Renal pelvis (tissue), 1 donor: ENCODE measurements at regions not wholly inside any gene's neighbourhood (a gene's known extent, or its start where the extent isn't known, plus 50 kb on each side); places are given as distances from the start of the nearest gene placed in this dataset.
"Not testable (repeated sequence)": the region's sequence is repeated elsewhere in the genome, so short reads cannot be mapped to it uniquely, and the experiment has no call there.

Experiments
- DNase-seq: peaks from one replicate; pipeline ENCODE4 v3.0.0-alpha.2; 2013

GRCh38 chr10:118805146-118805545 lies 50.4 kb upstream of the CACUL1 start:
- DNase-seq: no peak

GRCh38 chr10:118807512-118808305 lies 52.9 kb upstream of the CACUL1 start:
- DNase-seq: no peak

GRCh38 chr10:118808601-118809356 lies 54.0 kb upstream of the CACUL1 start:
- no peak for DNase-seq

- no peak for DNase-seq
These were observed 54.8 kb upstream of the CACUL1 start for GRCh38 chr10:118809357-118810220.

GRCh38 chr10:118810796-118811505 lies 56.2 kb upstream of the CACUL1 start:
- DNase-seq: no peak

- DNase-seq: no peak
These were observed 57.1 kb upstream of the CACUL1 start for GRCh38 chr10:118811675-118812392.

GRCh38 chr10:118812393-118812740 lies 57.6 kb upstream of the CACUL1 start:
- DNase-seq: no peak

- DNase-seq: not testable (repeated sequence)
These were observed 58.2 kb upstream of the CACUL1 start for GRCh38 chr10:118813001-118813400.

GRCh38 chr10:118816471-118817168 lies 61.9 kb upstream of the CACUL1 start:
- DNase-seq: no peak

GRCh38 chr10:118817328-118818068 lies 62.7 kb upstream of the CACUL1 start:
- DNase-seq: no peak

GRCh38 chr10:118818621-118819221 lies 64.0 kb upstream of the CACUL1 start:
- no peak for DNase-seq

- no peak for DNase-seq
These were observed 65.8 kb upstream of the CACUL1 start for GRCh38 chr10:118820326-118821116.

GRCh38 chr10:118823256-118823907 lies 68.6 kb upstream of the CACUL1 start:
- no peak for DNase-seq

GRCh38 chr10:118827053-118827452 lies 72.3 kb upstream of the CACUL1 start:
- no peak for DNase-seq

GRCh38 chr10:118827466-118828155 lies 72.8 kb upstream of the CACUL1 start:
- no peak for DNase-seq

- DNase-seq: no peak
These were observed 77.5 kb upstream of the CACUL1 start for GRCh38 chr10:118832241-118832651.

- DNase-seq: not testable (repeated sequence)
These were observed 79.6 kb upstream of the CACUL1 start for GRCh38 chr10:118834370-118834769.
